Tibial artery (tissue), 4 donors: ENCODE measurements at regions not wholly inside any gene's neighbourhood (a gene's known extent, or its start where the extent isn't known, plus 50 kb on each side); places are given as distances from the start of the nearest gene placed in this dataset.
A peak's percentile ranks its signal among the peaks of the same experiment; 100 is the strongest.

ENCODE experiments used
- DNase-seq, 2 donors: peaks; one replicate each; pipeline ENCODE4 v3.0.0-alpha.2; 2019
- H3K27ac ChIP-seq, 2 donors: fragments of 200-600 bp; sonication (generic) in 1 of 2; 1 replicate in 1 of 2; 2 replicates in 1 of 2; pipeline ENCODE4 v1.5.1; 2018 to 2019; ENCODE audit warnings: mild to moderate bottlenecking in 1 of 2
- H3K27me3 ChIP-seq, 2 donors: fragments of 200-600 bp; sonication (generic) in 1 of 2; one replicate each; pipeline versions ENCODE4 v1.5.1 to v1.6.0; 2016 to 2019
- H3K36me3 ChIP-seq, 3 donors: fragments of 200-600 bp; sonication (generic) in 2 of 3; one replicate each; pipeline ENCODE4 v1.5.1; 2016 to 2019; ENCODE audit warnings: mild to moderate bottlenecking in 2 of 3
- H3K4me1 ChIP-seq, 4 donors: fragments of 200-600 bp; sonication (generic) in 2 of 4; 1 replicate in 3 of 4; 2 replicates in 1 of 4; pipeline ENCODE4 v1.5.1; 2016 to 2019
- H3K4me3 ChIP-seq, 2 donors: fragments of 200-600 bp; sonication (generic) in 1 of 2; 1 replicate in 1 of 2; 2 replicates in 1 of 2; pipeline ENCODE4 v1.5.1; 2018 to 2019; ENCODE audit warnings: mild to moderate bottlenecking in 2 of 2
- H3K9me3 ChIP-seq, 3 donors: fragments of 200-600 bp; sonication (generic) in 1 of 3; one replicate each; pipeline ENCODE4 v1.5.1; 2016 to 2019
- intact Hi-C: fragments of 100-400 bp; cut with DNase I; formaldehyde crosslinking; loops from one replicate; pipeline ENCODE4 v1.15.0; 2023; ENCODE audit warnings: low total_unique reads
- TF ChIP-seq, protein P1 (sequence below), 2 experiments: fragments of 200-600 bp in 1 of 2; fragments of 450-650 bp in 1 of 2; IDR thresholded peaks; one replicate each; pipeline ENCODE4 v1.5.1; 2017 to 2019; ENCODE audit warnings: antibody characterized with exemption in 2 of 2, mild to moderate bottlenecking in 1 of 2, moderate library complexity in 1 of 2

DNA sequence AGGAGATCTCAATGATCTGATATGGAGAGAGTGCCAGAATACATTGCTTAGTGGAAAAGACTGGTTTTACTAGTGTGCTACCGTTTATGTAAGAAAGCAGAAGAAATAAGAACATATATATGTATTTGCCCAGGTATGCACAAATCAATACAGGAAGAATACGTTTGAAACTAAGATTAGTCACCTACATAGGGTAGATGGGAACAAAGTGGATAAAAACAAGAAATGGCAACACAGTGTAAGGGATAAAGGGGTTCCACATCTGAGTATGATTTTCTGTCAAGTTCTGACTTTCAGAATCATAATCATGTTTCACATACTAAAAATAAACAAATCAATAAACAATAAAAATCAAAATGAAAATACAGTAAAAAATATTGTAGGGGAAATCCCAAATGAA, 148.6 kb upstream of the NAMPT start:
- intact Hi-C loops = no loop called here
- TF ChIP-seq, protein P1, sequence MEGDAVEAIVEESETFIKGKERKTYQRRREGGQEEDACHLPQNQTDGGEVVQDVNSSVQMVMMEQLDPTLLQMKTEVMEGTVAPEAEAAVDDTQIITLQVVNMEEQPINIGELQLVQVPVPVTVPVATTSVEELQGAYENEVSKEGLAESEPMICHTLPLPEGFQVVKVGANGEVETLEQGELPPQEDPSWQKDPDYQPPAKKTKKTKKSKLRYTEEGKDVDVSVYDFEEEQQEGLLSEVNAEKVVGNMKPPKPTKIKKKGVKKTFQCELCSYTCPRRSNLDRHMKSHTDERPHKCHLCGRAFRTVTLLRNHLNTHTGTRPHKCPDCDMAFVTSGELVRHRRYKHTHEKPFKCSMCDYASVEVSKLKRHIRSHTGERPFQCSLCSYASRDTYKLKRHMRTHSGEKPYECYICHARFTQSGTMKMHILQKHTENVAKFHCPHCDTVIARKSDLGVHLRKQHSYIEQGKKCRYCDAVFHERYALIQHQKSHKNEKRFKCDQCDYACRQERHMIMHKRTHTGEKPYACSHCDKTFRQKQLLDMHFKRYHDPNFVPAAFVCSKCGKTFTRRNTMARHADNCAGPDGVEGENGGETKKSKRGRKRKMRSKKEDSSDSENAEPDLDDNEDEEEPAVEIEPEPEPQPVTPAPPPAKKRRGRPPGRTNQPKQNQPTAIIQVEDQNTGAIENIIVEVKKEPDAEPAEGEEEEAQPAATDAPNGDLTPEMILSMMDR (IDR thresholded peaks at IDR 0.05) = no peak
- H3K27ac ChIP-seq = no peak overlapping the region
- no peaks in the 10 kb centered on the region for H3K27me3 ChIP-seq
- no peaks in the 10 kb centered on the region for H3K9me3 ChIP-seq
- no peak for DNase-seq
- H3K4me3 ChIP-seq = no peak overlapping the region
- H3K36me3 ChIP-seq = no peaks in the 10 kb centered on the region
- no peaks in the 10 kb centered on the region for H3K4me1 ChIP-seq

DNA sequence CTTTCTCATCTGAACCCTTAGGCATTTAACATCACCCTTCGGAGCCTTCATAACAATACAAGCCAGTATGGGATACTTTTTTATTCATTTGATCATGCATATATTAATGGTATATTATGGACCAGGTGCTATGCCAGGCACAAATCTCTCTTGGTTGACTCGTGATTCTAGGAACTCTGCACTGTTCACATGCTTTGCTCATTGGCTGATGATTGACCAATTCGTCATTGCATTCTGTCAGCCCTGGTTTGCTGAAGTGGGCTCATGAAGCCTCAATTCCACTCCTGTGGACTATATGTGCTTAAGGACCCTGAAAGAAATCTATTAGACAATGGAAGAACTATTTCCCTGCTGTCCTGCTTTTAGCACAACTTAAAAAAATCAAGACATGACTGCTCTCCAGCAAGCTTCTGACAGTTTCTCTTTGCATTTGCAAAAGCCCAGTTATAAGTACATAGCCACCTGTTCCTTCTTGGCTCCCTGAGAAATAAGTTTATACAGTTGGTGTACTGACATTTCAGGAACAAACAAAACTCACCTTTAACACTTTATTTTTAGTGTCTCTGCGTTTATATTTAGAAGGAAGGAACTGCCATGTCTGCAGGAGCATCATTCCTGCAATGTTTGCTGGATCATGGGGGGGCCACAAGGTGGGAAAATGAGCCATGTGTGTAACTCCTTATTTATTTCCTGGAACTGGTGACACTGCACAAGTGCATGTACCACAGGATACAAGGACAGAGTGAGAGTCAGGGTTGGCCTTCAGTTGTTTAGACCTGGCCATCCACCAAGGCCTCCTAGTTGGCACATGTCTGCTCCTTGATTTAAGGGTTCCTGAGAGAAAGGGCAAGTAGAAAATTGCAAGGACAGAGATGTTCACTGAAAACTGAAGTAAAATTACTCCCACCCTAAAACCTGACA, 146.0 kb upstream of the NAMPT start:
- intact Hi-C loops = no loop called here
- no peak for DNase-seq
- no peak overlapping the region for H3K27ac ChIP-seq
- H3K9me3 ChIP-seq = no peaks in the 10 kb centered on the region
- H3K27me3 ChIP-seq = no peaks in the 10 kb centered on the region
- no peak overlapping the region for H3K4me3 ChIP-seq
- H3K4me1 ChIP-seq = peaks cover 0 to 2% (median 0%) of the 10 kb centered on the region in 4 donors
- TF ChIP-seq, protein P1 (IDR thresholded peaks at IDR 0.05) = no peak
- no peaks in the 10 kb centered on the region for H3K36me3 ChIP-seq

DNA sequence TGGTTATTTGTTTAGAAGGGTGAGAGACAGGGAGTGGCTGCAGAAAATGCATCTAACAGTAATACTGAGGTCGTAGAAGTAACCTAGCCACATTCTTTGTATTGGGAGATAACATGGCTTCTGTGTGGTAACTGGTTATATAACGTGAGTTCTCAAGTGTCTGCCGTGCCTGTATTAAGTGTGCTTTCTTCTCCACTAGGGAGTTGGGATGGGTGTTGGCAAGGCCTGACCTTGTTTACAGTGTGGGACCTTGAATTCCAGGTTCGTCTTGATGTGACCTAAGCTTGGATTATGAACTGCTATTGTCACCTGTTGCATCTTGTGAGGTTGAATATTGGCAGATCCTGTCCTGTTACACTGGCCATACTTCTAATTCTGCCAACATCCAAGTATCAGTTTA, 145.3 kb upstream of the NAMPT start:
- Histone ChIP-seq H3K36me3 (no peaks in the 10 kb centered on the region), H3K9me3 (no peaks in the 10 kb centered on the region), H3K27me3 (no peaks in the 10 kb centered on the region), H3K4me3 (no peak overlapping the region), H3K4me1 (peaks cover 0 to 9% (median 3%) of the 10 kb centered on the region in 4 donors), H3K27ac (no peak overlapping the region)
- intact Hi-C loops = no loop called here
- TF ChIP-seq, protein P1 (IDR thresholded peaks at IDR 0.05) = no peak
- DNase-seq = no peak

DNA sequence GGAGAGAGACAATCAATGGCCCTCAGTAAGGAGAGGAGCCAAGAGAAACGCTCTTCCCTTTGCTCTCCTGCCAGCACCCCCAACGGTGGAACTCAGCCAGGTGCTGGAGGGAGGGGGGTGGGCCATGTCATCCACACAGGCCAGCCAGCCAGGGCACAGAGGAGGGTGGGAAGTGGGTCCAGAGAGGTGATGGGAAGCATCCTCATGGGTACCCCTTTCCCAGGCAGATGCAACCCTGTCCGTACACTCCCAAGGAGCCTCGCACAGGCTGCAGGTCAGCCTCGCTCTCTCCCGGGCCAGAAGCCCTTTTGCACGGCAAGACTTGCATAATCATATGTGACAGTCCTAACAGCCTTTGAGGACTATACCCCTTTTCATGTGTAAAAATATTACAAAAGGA, 142.0 kb upstream of the NAMPT start:
- H3K4me3 ChIP-seq = no peak overlapping the region
- no peaks in the 10 kb centered on the region for H3K27me3 ChIP-seq
- no peak for DNase-seq
- no peak overlapping the region for H3K27ac ChIP-seq
- TF ChIP-seq, protein P1 (IDR thresholded peaks at IDR 0.05) = no peak
- intact Hi-C loops = loop anchor here (10.0 kb wide), 1 partner anchor 142 kb away; the partner anchor contains the start of gene NAMPT
- no peaks in the 10 kb centered on the region for H3K36me3 ChIP-seq
- no peaks in the 10 kb centered on the region for H3K9me3 ChIP-seq
- H3K4me1 ChIP-seq = peaks cover 0 to 23% (median 16%) of the 10 kb centered on the region in 4 donors

DNA sequence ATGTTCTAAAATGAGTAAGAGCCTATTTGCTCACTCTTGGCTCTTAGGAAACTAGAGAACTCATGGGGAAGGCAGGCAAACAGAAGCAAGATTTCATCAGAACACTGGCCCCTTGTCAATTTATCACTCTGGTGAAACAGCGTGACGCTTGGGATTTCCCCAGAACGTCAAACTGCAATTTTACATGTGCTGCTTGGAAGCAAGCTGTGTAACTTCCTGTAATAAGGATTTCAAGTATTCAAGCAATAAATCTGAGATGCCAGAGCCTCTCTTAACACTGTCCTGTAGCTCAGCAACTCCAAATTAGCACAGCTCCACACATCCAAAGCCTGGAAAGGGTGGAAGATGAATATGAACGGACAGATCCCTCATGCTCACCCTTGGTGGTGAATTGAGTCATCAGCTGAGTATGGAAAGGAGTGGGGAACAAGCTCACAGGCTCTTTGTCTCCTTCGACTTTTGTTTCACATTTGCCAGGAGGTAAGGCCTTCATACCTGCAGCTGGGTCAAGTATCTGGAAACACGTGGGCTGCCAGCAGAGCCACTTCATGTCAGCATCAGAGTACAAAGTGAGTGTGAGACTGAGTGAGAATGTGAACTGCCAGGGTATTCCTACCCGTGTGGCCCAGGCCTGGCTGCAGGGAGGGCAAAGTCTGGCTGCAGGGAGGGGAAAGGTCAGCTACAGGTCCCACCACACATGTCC, 140.4 kb upstream of the NAMPT start:
- intact Hi-C loops = loop anchor here (10.0 kb wide), 1 partner anchor 140 kb away; the partner anchor contains the start of gene NAMPT
- no peaks in the 10 kb centered on the region for H3K36me3 ChIP-seq
- peak overlapping the region; percentile 69 to 71 for H3K27ac ChIP-seq
- TF ChIP-seq, protein P1 (IDR thresholded peaks at IDR 0.05) = no peak
- H3K27me3 ChIP-seq = no peaks in the 10 kb centered on the region
- no peak overlapping the region for H3K4me3 ChIP-seq
- no peaks in the 10 kb centered on the region for H3K9me3 ChIP-seq
- peaks cover 0 to 38% (median 30%) of the 10 kb centered on the region in 4 donors for H3K4me1 ChIP-seq
- DNase-seq = peak; percentile 90 to 95
